HuH-7.5 (cell line): ENCODE measurements at regions not wholly inside any gene's neighbourhood (a gene's known extent, or its start where the extent isn't known, plus 50 kb on each side); places are given as distances from the start of the nearest gene placed in this dataset.

Experiments
- DNase-seq: peaks from one replicate; pipeline ENCODE4 v3.0.0; 2011; ENCODE audit warnings: low spot score

- no peak for DNase-seq
These were observed 83.0 kb upstream of the ZC3H12A start for GRCh38 chr1:37391211-37392011.

GRCh38 chr1:37392051-37392450 is 82.3 kb upstream of the ZC3H12A start:
- DNase-seq, result no peak

DNA sequence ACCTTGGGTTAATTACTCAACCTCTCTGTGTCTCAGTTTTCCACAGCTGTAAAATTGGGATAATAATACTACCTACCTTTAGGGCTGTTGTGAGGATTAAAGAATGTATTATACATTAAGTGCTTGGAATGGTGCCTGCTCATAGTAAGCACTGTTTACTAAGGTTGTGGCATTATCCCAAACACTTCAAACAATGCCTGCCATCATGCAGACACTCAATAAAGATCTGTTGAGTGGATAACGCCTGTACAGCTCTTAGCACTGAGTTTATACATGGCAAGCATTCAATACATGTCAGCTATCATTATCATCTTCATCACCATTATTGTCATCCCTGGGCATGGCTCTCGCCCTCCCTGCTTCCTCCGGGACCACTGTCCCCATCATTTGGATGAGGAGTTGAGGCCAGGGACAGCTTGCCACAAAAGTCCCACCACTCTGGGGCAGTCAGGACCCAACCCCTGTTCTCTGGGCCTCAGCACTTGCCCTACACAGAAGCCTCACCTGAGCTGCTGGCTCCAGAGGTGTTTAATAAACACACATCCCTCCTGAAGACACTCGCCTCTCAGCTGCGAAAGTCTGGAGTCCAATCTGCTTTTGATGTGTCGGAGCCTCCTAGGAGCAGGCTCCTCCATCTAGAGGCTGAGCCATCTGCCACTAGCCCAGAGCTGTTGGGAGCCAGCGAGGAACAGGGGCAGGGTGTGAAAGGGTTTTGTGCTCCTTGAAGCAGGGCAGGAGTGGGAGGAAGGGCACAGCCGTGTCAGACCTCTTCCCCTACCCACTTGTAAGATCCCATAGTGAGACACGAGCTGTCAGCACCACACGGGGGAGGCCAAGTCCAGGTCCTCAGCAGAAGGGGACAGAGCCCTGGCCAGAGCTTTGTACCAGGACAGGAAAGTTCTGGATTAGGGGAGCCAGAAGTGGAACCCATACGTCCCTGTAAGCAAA is 80.9 kb upstream of the ZC3H12A start:
- no peak for DNase-seq

- no peak for DNase-seq
These were observed 79.6 kb upstream of the ZC3H12A start for GRCh38 chr1:37394574-37395464.

GRCh38 chr1:37398096-37398495 is 76.3 kb upstream of the ZC3H12A start:
- no peak for DNase-seq

- no peak for DNase-seq
These were observed 75.2 kb upstream of the ZC3H12A start for GRCh38 chr1:37399205-37399604.

GRCh38 chr1:37399830-37400464 is 74.4 kb upstream of the ZC3H12A start:
- no peak for DNase-seq

- no peak for DNase-seq
These were observed 73.7 kb upstream of the ZC3H12A start for GRCh38 chr1:37400466-37401225.

- no peak for DNase-seq
These were observed 71.2 kb upstream of the ZC3H12A start for GRCh38 chr1:37403166-37403565.

- no peak for DNase-seq
These were observed 69.7 kb upstream of the ZC3H12A start for GRCh38 chr1:37404711-37405110.

DNA sequence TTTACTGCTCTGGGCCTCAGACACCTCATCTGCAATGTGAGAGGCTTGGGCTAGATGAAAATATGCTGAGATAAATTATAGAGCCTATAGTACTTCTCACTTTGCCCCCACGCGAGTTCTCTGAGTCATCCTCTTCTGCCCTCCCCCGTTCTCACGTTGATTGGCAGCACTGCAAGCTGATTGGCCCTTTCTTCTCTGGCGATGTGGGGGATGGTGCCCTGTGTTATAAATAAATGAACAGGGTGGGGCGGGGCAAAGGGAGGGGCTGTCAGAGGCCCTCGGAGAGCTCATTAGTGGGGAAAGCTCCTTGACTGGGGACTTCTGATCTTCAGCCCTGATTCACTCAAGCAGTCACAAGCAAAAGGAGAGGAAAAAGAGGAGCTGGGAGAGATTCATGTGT is 64.3 kb upstream of the ZC3H12A start:
- DNase-seq, result no peak

- DNase-seq, result peak; percentile 27
These were observed 63.6 kb upstream of the ZC3H12A start for GRCh38 chr1:37410815-37411214.

DNA sequence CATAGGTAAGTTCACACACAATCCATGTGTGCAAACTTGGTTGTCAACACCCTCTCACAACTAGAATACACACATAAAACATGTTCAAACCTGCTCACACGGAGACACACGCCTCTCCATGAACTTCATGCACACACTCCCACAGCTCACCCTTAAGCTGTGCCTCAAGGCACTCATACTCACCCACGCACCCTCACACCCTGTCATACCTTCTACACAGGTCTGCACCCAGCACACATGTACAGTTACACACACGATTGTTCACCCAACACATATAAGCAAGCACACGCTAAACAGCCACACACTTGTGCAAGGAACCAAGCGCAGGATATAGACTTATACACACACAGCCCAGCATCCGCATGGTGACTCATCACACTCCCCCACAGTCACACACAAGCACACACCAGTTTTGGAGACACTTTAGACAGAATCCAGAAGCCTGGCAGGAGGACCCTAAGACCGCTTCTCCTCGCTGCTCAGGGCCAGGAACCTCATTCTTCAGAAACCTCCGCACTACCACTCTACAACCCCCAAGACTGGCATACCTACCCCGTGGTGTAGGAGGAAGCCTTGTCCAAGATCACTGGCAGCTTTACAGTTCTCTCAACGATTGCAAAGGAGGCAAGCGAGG is 58.7 kb upstream of the ZC3H12A start:
- DNase-seq, result no peak

DNA sequence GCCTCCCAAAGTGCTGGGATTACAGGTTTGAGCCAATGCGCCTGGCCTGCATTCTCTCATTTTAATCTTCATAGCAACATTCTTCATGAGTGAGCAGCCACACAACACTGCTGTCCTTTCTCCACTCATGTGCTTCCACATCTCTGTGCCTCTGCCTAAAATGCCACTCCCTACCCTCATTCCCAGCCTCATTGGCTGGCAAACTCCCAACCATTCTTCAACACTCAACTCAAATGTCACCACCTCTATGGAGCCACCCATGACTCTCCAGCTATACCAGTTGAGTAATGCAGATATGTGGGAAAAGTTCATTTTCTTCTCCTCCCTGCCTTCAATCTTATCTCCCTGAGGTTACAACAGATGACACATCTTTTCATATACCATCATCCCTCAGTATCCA is 53.9 kb upstream of the ZC3H12A start:
- no peak for DNase-seq

DNA sequence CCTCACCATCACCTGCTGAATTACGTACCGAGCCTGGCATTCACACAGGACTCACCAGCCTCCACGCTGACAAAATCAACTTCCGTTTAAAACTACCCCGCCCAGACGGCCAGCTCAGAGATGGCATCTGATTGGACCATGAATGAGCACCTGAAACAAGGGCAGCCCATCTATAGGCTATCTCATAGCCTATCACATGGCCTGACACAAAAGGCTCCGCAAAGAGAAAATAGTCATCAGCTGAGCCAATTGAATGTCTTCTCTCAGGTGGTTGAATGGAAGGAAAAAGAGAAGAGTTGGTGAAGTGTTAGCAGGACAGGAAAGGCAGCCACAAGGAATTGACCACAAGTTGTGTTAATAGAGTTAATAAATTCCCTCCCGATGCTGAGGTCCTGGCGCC is 50.6 kb upstream of the ZC3H12A start:
- no peak for DNase-seq

DNA sequence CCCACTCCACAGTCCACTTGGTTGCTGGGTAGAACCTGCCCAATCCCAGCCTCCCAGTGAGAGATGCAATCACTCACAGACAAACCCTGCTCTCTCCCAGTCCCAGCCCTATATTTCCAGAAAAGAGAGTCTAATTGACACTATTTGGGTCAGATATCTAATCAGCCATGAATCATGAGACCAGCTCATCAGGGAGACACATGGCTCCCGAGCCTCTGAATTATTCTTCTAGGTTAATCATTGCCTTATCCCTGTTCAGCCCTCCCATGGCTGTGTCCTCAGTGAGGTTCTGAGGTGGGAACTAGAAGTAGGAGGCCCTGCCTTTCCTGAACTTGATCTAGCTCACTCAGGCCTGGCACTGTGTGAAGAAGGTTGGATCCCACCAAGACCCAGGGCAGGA is 49.9 kb upstream of the ZC3H12A start:
- no peak for DNase-seq
